ENCODE measurements at regions not wholly inside any gene's neighbourhood (a gene's known extent, or its start where the extent isn't known, plus 50 kb on each side); places are given as distances from the start of the nearest gene placed in this dataset.

DNA sequence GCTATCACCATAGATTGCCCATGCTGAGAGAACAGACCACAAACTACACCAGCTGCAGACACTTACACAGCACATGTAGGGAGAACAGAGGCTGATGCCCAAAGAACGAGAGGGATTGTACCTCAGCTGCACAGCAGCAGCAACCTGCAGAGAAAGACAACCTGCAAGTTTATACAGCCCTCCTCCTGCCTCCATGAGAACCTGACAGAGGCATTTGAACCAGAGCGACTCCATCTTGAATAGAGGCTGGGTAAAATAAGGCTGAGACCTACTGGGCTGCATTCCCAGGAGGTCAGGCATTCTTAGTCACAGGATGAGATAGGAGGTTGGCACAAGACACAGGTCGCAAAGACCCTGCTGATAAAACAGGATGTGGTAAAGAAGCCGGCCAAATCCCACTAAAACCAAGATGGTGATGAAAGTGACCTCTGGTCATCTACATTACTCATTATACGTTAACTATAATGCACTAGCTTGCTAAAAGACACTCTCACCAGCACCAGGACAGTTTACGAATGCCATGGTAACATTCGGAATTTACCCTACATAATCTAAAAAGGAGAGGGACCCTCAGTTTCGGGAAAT lies 262.4 kb upstream of the HMGA2 start:
- in situ Hi-C loops (cut with HindIII; ENCODE audit: low sequenced_read_pairs) = loop anchor here (10.0 kb wide), 1 partner anchor 113 kb away; no protein-coding TSS in a partner anchor
- peak; percentile 34 for DNase-seq (ENCODE audit: low read depth)
- TF ChIP-seq CTCF (IDR thresholded peaks at IDR 0.05; ENCODE audit: low read depth, low read length, missing control alignments) = no peak
- no peak overlapping the region for H3K4me3 ChIP-seq (ENCODE audit: low read depth, low read length)

GRCh38 chr12:65565601-65566560 lies 258.4 kb upstream of the HMGA2 start:
- in situ Hi-C loops (cut with HindIII; ENCODE audit: low sequenced_read_pairs) = loop anchor here (10.0 kb wide), 1 partner anchor 109 kb away; no protein-coding TSS in a partner anchor
- H3K4me3 ChIP-seq (ENCODE audit: low read depth, low read length) = no peak overlapping the region
- DNase-seq (ENCODE audit: low read depth) = peak; percentile 91
- no peak for TF ChIP-seq CTCF (IDR thresholded peaks at IDR 0.05; ENCODE audit: low read depth, low read length, missing control alignments)

GRCh38 chr12:65566751-65567150 lies 257.5 kb upstream of the HMGA2 start:
- H3K4me3 ChIP-seq (ENCODE audit: low read depth, low read length) = no peak overlapping the region
- in situ Hi-C loops (cut with HindIII; ENCODE audit: low sequenced_read_pairs) = loop anchor here (10.0 kb wide), 1 partner anchor 108 kb away; no protein-coding TSS in a partner anchor
- DNase-seq (ENCODE audit: low read depth) = no peak
- TF ChIP-seq CTCF (IDR thresholded peaks at IDR 0.05; ENCODE audit: low read depth, low read length, missing control alignments) = no peak

DNA sequence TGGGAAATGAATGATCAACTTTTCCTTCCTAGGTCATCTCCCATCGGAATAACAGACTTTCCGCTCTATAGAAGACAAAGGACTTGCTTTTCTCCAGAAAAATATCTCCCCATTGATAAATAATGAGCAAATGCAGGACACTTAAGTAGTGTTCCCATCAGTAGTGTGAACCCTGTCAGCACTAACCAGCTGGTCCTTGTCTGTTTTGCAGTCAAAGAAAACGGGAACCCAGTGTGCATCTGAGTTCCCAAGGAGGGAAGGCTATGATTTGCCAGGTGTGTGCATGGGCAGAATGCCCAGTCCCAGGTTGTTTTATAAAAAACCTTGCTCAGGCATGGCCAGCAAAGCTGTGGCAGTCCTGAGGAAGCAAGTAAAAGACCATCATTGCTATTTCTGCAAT lies 256.5 kb upstream of the HMGA2 start:
- H3K4me3 ChIP-seq (ENCODE audit: low read depth, low read length) = no peak overlapping the region
- in situ Hi-C loops (cut with HindIII; ENCODE audit: low sequenced_read_pairs) = loop anchor here (10.0 kb wide), 1 partner anchor 107 kb away; no protein-coding TSS in a partner anchor
- DNase-seq (ENCODE audit: low read depth) = no peak
- TF ChIP-seq CTCF (IDR thresholded peaks at IDR 0.05; ENCODE audit: low read depth, low read length, missing control alignments) = no peak

GRCh38 chr12:65568517-65568916 lies 255.8 kb upstream of the HMGA2 start:
- in situ Hi-C loops (cut with HindIII; ENCODE audit: low sequenced_read_pairs) = loop anchor here (10.0 kb wide), 1 partner anchor 106 kb away; no protein-coding TSS in a partner anchor
- H3K4me3 ChIP-seq (ENCODE audit: low read depth, low read length) = no peak overlapping the region
- DNase-seq (ENCODE audit: low read depth) = peak; percentile 63
- no peak for TF ChIP-seq CTCF (IDR thresholded peaks at IDR 0.05; ENCODE audit: low read depth, low read length, missing control alignments)

- no peak overlapping the region for H3K4me3 ChIP-seq (ENCODE audit: low read depth, low read length)
- no peak for DNase-seq (ENCODE audit: low read depth)
- no peak for TF ChIP-seq CTCF (IDR thresholded peaks at IDR 0.05; ENCODE audit: low read depth, low read length, missing control alignments)
- in situ Hi-C loops (cut with HindIII; ENCODE audit: low sequenced_read_pairs) = no loop called here
Observed at GRCh38 chr12:65570451-65571130, 253.7 kb upstream of the HMGA2 start.

All from astrocyte of the cerebellum (primary cell).